Loucy (cell line): ENCODE measurements at regions not wholly inside any gene's neighbourhood (a gene's known extent, or its start where the extent isn't known, plus 50 kb on each side); places are given as distances from the start of the nearest gene placed in this dataset.

Experiments used
- EZH2phosphoT487 ChIP-seq: fragments of 200-600 bp; IDR thresholded peaks from 2 replicates; pipeline ENCODE4 v1.6.1; 2018; ENCODE audit warnings: antibody characterized with exemption, mild to moderate bottlenecking, moderate library complexity, borderline replicate concordance
- TF ChIP-seq, protein P1 (sequence below): fragments of 200-600 bp; sonication (generic); conservative IDR thresholded peaks from 2 replicates; pipeline ENCODE4 v1.5.1; 2014; ENCODE audit warnings: mild to moderate bottlenecking, antibody characterized with exemption, low read length

- TF ChIP-seq, protein P1, sequence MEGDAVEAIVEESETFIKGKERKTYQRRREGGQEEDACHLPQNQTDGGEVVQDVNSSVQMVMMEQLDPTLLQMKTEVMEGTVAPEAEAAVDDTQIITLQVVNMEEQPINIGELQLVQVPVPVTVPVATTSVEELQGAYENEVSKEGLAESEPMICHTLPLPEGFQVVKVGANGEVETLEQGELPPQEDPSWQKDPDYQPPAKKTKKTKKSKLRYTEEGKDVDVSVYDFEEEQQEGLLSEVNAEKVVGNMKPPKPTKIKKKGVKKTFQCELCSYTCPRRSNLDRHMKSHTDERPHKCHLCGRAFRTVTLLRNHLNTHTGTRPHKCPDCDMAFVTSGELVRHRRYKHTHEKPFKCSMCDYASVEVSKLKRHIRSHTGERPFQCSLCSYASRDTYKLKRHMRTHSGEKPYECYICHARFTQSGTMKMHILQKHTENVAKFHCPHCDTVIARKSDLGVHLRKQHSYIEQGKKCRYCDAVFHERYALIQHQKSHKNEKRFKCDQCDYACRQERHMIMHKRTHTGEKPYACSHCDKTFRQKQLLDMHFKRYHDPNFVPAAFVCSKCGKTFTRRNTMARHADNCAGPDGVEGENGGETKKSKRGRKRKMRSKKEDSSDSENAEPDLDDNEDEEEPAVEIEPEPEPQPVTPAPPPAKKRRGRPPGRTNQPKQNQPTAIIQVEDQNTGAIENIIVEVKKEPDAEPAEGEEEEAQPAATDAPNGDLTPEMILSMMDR, result no peak
- no peak for TF ChIP-seq EZH2phosphoT487
These were observed 1431.4 kb upstream of the CDH18 start for GRCh38 chr5:21419383-21419782.
